Peyer's patch (tissue), 4 donors: ENCODE measurements at regions not wholly inside any gene's neighbourhood (a gene's known extent, or its start where the extent isn't known, plus 50 kb on each side); places are given as distances from the start of the nearest gene placed in this dataset.

Experiments used
- POLR2A ChIP-seq, 2 donors: fragments of 450-650 bp; IDR thresholded peaks; one replicate each; pipeline ENCODE4 v1.5.1; 2017; ENCODE audit warnings: antibody characterized with exemption in 2 of 2, mild to moderate bottlenecking in 2 of 2, moderate library complexity in 2 of 2
- TF ChIP-seq, protein P1 (sequence below), 6 experiments: fragments of 450-650 bp in 4 of 6; fragments of 200-600 bp in 2 of 6; sonication (generic) in 1 of 6; IDR thresholded peaks; one replicate each; pipeline ENCODE4 v1.5.1; 2017 to 2019; ENCODE audit warnings: antibody characterized with exemption in 6 of 6, mild to moderate bottlenecking in 3 of 6, moderate library complexity in 1 of 6

DNA sequence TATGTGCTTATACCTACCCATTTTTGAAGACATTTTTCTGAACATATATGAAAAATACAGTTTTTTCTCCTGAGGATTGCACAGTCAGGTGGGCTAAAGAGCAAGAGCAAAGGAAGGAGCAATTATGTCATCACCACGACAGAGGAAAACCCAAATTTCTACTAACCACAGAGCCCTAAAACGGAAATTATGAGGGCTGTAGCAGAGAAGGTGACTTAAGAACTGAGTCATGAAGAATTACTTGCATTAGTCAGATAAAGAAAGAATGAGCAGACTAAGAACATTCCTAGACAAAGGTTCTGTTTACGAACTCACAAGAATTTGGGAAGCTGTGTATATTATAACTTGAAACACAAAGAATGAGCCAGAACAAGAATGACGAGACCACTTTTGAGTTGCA is 974.4 kb downstream of the NXPH1 start:
- TF ChIP-seq, protein P1, sequence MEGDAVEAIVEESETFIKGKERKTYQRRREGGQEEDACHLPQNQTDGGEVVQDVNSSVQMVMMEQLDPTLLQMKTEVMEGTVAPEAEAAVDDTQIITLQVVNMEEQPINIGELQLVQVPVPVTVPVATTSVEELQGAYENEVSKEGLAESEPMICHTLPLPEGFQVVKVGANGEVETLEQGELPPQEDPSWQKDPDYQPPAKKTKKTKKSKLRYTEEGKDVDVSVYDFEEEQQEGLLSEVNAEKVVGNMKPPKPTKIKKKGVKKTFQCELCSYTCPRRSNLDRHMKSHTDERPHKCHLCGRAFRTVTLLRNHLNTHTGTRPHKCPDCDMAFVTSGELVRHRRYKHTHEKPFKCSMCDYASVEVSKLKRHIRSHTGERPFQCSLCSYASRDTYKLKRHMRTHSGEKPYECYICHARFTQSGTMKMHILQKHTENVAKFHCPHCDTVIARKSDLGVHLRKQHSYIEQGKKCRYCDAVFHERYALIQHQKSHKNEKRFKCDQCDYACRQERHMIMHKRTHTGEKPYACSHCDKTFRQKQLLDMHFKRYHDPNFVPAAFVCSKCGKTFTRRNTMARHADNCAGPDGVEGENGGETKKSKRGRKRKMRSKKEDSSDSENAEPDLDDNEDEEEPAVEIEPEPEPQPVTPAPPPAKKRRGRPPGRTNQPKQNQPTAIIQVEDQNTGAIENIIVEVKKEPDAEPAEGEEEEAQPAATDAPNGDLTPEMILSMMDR (IDR thresholded peaks at IDR 0.05) = no peak
- no peak for TF ChIP-seq POLR2A (IDR thresholded peaks at IDR 0.05)
